ENCODE measurements at regions not wholly inside any gene's neighbourhood (a gene's known extent, or its start where the extent isn't known, plus 50 kb on each side); places are given as distances from the start of the nearest gene placed in this dataset.

DNA sequence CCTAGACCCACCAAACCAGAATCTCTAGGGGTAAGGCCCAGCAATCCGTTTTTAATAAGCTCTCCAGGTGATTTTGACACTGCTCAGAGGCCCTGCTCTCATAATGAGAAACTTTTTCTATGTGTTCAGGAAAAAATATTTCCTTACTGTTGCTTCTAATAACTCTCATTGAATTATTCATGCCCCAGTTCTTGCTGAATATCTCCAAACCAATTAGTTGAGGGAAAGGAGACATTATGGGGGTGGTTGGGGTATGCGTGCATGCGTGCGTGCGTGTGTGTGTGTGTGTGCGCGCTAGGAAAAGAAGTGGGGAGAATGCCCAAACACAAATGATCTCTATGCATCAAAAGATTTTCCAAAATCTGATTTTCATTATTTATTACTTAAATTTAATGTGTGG lies 411.4 kb downstream of the PIK3R1 start:
- TF ChIP-seq, protein P1, sequence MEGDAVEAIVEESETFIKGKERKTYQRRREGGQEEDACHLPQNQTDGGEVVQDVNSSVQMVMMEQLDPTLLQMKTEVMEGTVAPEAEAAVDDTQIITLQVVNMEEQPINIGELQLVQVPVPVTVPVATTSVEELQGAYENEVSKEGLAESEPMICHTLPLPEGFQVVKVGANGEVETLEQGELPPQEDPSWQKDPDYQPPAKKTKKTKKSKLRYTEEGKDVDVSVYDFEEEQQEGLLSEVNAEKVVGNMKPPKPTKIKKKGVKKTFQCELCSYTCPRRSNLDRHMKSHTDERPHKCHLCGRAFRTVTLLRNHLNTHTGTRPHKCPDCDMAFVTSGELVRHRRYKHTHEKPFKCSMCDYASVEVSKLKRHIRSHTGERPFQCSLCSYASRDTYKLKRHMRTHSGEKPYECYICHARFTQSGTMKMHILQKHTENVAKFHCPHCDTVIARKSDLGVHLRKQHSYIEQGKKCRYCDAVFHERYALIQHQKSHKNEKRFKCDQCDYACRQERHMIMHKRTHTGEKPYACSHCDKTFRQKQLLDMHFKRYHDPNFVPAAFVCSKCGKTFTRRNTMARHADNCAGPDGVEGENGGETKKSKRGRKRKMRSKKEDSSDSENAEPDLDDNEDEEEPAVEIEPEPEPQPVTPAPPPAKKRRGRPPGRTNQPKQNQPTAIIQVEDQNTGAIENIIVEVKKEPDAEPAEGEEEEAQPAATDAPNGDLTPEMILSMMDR (IDR thresholded peaks at IDR 0.05) = no peak

DNA sequence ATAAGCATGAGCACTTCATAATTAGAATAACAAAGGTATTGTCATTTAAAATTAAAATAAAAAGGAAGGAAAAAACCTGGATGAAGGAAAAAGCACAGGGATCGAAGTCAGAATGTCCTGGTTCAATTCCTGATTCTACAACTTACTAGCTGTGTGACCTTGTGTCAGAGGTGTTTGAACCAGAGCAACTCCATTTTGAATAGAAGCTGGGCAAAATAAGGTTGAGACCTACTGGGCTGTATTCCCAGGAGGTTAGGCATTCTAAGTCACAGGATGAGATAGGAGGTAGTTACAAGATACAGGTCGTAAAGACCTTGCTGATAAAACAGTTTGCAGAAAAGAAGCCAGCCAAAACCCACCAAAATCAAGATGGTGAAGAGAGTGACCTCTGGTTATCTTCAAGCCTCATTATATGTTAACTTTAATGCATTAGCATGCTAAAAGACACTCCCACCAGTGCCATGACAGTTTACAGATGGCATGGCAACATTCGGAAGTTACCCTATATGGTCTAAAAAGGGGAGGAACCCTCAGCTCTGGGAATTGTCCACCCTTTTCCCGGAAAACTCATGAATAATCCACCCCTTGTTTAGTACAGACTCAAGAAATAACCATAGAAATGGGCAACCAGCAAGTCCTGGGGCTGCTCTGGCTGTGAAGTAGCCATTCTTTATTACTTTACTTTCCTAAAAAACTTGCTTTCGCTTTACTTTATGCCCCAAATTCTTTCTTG lies 412.7 kb downstream of the PIK3R1 start:
- TF ChIP-seq, protein P1 (IDR thresholded peaks at IDR 0.05) = no peak

DNA sequence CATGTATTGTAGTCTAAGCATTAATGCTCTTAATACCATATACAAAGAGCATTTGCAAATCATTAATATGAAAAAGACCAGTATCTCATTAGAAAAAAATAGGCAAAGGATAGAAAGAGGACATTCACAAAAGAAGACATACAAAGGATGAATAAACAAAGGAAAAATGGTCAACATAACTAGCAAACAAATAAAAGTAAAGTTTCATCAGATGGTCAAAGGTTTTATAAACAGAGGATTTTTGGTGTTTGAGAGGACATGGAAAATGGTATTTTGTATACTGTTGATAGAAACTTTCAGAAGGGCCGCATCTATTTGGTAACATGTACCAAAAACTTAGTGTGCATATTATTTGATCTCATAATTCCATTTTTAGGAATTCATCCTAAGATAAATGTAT lies 414.8 kb downstream of the PIK3R1 start:
- TF ChIP-seq, protein P1 (IDR thresholded peaks at IDR 0.05) = no peak

DNA sequence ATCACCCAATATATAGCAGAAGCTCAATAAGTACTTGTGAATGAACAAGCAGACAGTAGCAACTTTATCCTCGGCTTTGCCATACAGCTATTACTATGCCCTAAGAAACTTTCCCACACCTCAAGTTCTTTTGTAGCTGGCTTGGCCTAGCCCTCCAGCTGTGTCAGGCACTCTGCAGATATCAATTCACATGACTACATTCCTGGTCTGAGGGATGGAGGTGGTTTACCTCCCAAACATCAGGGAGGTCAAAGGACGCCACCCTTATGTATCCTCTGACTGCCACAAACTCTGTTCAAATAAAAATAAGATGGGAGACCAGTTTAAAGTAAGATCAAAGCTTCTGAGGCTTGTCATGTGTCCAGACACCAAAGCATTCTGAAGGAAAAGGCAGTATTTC lies 416.3 kb downstream of the PIK3R1 start:
- TF ChIP-seq, protein P1 (IDR thresholded peaks at IDR 0.05) = no peak

DNA sequence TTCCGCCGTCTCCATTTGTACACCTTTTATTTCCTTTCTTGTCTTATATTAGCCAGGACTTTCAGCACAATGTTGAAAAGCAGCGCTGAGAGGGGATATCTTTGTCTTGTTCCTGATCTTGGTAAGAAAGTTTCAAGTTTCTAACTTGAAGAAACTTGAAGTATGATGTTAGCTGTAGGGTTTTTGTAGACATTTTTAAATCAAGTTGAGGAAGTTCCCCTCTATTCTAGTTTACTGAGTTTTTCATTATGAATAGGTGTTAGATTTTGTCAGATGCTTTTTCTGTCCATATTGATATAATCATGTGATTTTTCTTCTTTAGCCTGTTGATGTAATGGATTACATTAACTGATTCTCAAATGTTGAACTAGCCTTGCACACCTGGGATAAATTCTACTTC lies 425.7 kb downstream of the PIK3R1 start:
- TF ChIP-seq, protein P1 (IDR thresholded peaks at IDR 0.05) = no peak

DNA sequence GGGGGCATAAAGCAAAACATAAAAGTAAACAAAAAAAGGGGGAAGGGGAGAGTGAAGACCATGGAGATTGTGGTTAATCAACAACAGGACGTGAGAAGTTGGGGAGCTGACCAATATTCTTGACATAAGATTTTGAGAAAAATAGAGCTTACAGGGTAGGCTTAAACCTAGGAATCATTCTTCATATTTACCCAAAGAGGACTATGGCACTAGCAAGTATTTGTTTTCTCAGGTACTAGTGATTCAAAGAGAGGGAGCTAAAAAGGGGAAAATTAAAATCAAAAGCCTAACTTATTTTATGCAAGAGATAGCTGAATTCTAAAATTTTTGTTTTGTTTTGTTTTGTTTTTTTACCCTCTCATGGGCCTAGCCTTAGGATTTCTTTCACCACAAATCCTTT lies 427.5 kb downstream of the PIK3R1 start:
- TF ChIP-seq, protein P1 (IDR thresholded peaks at IDR 0.05) = no peak

DNA sequence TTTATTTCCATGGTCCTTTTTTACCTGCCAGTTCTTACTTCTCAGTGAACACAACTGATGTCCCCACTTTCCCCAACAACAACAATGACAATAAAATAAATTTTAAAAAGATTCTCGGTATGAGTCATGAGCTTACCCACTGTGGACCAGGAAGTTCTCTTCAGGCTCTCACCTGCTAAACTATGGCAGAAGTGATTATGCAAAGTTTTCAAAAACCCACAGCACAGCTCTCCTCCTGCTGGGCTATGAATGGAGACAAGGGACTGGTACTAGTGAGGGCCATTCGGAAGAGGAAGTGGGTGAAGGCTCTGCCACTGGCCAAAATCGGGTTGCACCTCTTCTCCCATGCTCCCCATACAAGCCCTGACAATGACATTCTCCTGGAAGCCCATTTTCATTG lies 429.4 kb downstream of the PIK3R1 start:
- TF ChIP-seq, protein P1 (IDR thresholded peaks at IDR 0.05) = no peak

DNA sequence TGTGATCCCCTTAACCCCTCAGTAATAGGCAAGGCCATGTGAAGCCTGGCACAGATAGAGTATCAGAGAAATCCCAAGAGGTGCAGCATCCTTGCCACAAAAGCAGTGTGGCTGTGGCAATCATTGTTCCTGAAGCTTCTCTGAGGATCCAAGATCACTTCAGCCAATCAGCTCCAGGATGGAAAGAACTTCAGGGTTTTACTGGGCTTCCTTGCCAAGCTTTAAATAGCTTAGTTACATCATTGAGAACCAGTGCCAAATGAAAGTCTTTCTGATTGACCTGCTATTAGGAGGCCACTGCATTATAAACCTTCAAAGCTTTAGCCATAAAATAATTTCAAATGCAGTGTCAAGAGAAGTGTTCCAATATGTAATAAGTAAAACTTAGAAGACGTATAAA lies 430.6 kb downstream of the PIK3R1 start:
- TF ChIP-seq, protein P1 (IDR thresholded peaks at IDR 0.05) = no peak
